K562 (cell line): ENCODE measurements at regions not wholly inside any gene's neighbourhood (a gene's known extent, or its start where the extent isn't known, plus 50 kb on each side); places are given as distances from the start of the nearest gene placed in this dataset.

Source experiments
- AFF4 ChIP-seq: sonication (generic); formaldehyde crosslinking; IDR thresholded peaks from 2 replicates; pipeline ENCODE4 v1.8.0; 2023; ENCODE audit warnings: mild to moderate bottlenecking, missing genetic modification reagents
- CREB3 ChIP-seq: fragments of 450-650 bp; conservative IDR thresholded peaks from 2 replicates; pipeline ENCODE4 v1.6.1; 2016; ENCODE audit warnings: missing genetic modification characterization, low read depth, mild to moderate bottlenecking, missing compliant biosample characterization, moderate library complexity
- E2F3 ChIP-seq: fragments of 250-450 bp; sonication (Bioruptor Pico); IDR thresholded peaks from 2 replicates; pipeline ENCODE4 v1.4.0; 2020; ENCODE audit warnings: mild to moderate bottlenecking
- ELF4 ChIP-seq: fragments of 450-650 bp; formaldehyde crosslinking; IDR thresholded peaks from 2 replicates; pipeline ENCODE4 v1.4.0; 2022; ENCODE audit warnings: missing genetic modification characterization
- MXI1 ChIP-seq: IDR thresholded peaks from 2 replicates; pipeline ENCODE4 v1.6.1; 2011; ENCODE audit warnings: low read depth, mild to moderate bottlenecking, improper control_type of control experiment, low read length
- PHF21A ChIP-seq: fragments of 450-650 bp; IDR thresholded peaks from 2 replicates; pipeline ENCODE4 v1.6.1; 2017; ENCODE audit warnings: low read depth, borderline replicate concordance
- PYGO2 ChIP-seq: fragments of 450-650 bp; IDR thresholded peaks from 2 replicates; pipeline ENCODE4 v1.6.1; 2016; ENCODE audit warnings: mild to moderate bottlenecking, missing genetic modification characterization, moderate library complexity, missing compliant biosample characterization
- RBM39 ChIP-seq: fragments of 200-400 bp; formaldehyde crosslinking; optimal IDR thresholded peaks from 2 replicates; pipeline ENCODE3; 2018; ENCODE audit warnings: low read depth, low read length
- ZNF253 ChIP-seq: fragments of 250-450 bp; sonication (Bioruptor Pico); conservative IDR thresholded peaks from 2 replicates; pipeline ENCODE4 v1.6.1; 2021; ENCODE audit warnings: mild to moderate bottlenecking
- ZNF280B ChIP-seq: fragments of 250-450 bp; sonication (Bioruptor Pico); IDR thresholded peaks from 2 replicates; pipeline ENCODE4 v1.5.1; 2021; ENCODE audit warnings: mild to moderate bottlenecking

GRCh38 chr1:113247355-113247754 lies 143.0 kb upstream of the MAGI3 start:
- TF ChIP-seq MXI1, result no peak
- no peak for TF ChIP-seq PYGO2 (tag)
- TF ChIP-seq CREB3 (tag), result no peak
- TF ChIP-seq AFF4 (CRISPR knock-in tag), result no peak
- TF ChIP-seq E2F3 (CRISPR knock-in tag), result no peak
- TF ChIP-seq RBM39, result no peak
- TF ChIP-seq ZNF280B (CRISPR knock-in tag), result no peak
- no peak for TF ChIP-seq PHF21A
- TF ChIP-seq ZNF253, result no peak
- no peak for TF ChIP-seq ELF4 (CRISPR knock-in tag)
